Ishikawa (cell line): ENCODE measurements at regions not wholly inside any gene's neighbourhood (a gene's known extent, or its start where the extent isn't known, plus 50 kb on each side); places are given as distances from the start of the nearest gene placed in this dataset.
A peak's percentile ranks its signal among the peaks of the same experiment; 100 is the strongest.

Source experiments
- CEBPB ChIP-seq: IDR thresholded peaks from 2 replicates; pipeline ENCODE4 v1.6.1; 2012
- CREB1 ChIP-seq: IDR thresholded peaks from 2 replicates; pipeline ENCODE4 v1.6.1; 2012; ENCODE audit warnings: low read depth
- EGR1 ChIP-seq: IDR thresholded peaks from 2 replicates; pipeline ENCODE4 v1.6.1; 2012
- EP300 ChIP-seq: IDR thresholded peaks from 2 replicates; pipeline ENCODE4 v1.6.1; 2012; ENCODE audit warnings: borderline replicate concordance
- FOXM1 ChIP-seq: IDR thresholded peaks from 2 replicates; pipeline ENCODE4 v1.6.1; 2012; ENCODE audit warnings: low read depth, borderline replicate concordance
- NFIC ChIP-seq: IDR thresholded peaks from 2 replicates; pipeline ENCODE4 v1.6.1; 2012
- RAD21 ChIP-seq: IDR thresholded peaks from 2 replicates; pipeline ENCODE4 v1.6.1; 2012; ENCODE audit warnings: low read depth
- TAF1 ChIP-seq: IDR thresholded peaks from 2 replicates; pipeline ENCODE4 v1.6.1; 2012; ENCODE audit warnings: low read depth, mild to moderate bottlenecking
- TCF12 ChIP-seq: IDR thresholded peaks from 2 replicates; pipeline ENCODE4 v1.6.1; 2012; ENCODE audit warnings: low read depth
- TEAD4 ChIP-seq: IDR thresholded peaks from 2 replicates; pipeline ENCODE4 v1.6.1; 2012
- USF1 ChIP-seq: IDR thresholded peaks from 2 replicates; pipeline ENCODE4 v1.6.1; 2012
- YY1 ChIP-seq: IDR thresholded peaks from 2 replicates; pipeline ENCODE4 v1.6.1; 2012; ENCODE audit warnings: low read depth
- ZBTB7A ChIP-seq: IDR thresholded peaks from 2 replicates; pipeline ENCODE4 v1.6.1; 2012; ENCODE audit warnings: low read depth
- TF ChIP-seq, protein P1 (sequence below): IDR thresholded peaks from 2 replicates; pipeline ENCODE4 v1.6.1; 2012
- TF ChIP-seq, protein P2 (sequence below): IDR thresholded peaks from 2 replicates; pipeline ENCODE4 v1.6.1; 2012; ENCODE audit warnings: low read depth, mild to moderate bottlenecking

GRCh38 chr4:56757821-56758411 is 63.6 kb downstream of the SPINK2 start:
- TF ChIP-seq TAF1 (no peak), YY1 (no peak)
- TF ChIP-seq, protein P1, sequence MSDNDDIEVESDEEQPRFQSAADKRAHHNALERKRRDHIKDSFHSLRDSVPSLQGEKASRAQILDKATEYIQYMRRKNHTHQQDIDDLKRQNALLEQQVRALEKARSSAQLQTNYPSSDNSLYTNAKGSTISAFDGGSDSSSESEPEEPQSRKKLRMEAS, result 0 out of 2 replicates have a peak, but pooled peaks have one; percentile 14

- TF ChIP-seq FOXM1 (no peak), YY1 (no peak), TEAD4 (no peak), USF1 (no peak), CREB1 (no peak), ZBTB7A (no peak), TCF12 (no peak), TAF1 (no peak), CEBPB (no peak), NFIC (no peak), EP300 (no peak), RAD21 (no peak)
- TF ChIP-seq, protein P1, result no peak
- TF ChIP-seq, protein P2, sequence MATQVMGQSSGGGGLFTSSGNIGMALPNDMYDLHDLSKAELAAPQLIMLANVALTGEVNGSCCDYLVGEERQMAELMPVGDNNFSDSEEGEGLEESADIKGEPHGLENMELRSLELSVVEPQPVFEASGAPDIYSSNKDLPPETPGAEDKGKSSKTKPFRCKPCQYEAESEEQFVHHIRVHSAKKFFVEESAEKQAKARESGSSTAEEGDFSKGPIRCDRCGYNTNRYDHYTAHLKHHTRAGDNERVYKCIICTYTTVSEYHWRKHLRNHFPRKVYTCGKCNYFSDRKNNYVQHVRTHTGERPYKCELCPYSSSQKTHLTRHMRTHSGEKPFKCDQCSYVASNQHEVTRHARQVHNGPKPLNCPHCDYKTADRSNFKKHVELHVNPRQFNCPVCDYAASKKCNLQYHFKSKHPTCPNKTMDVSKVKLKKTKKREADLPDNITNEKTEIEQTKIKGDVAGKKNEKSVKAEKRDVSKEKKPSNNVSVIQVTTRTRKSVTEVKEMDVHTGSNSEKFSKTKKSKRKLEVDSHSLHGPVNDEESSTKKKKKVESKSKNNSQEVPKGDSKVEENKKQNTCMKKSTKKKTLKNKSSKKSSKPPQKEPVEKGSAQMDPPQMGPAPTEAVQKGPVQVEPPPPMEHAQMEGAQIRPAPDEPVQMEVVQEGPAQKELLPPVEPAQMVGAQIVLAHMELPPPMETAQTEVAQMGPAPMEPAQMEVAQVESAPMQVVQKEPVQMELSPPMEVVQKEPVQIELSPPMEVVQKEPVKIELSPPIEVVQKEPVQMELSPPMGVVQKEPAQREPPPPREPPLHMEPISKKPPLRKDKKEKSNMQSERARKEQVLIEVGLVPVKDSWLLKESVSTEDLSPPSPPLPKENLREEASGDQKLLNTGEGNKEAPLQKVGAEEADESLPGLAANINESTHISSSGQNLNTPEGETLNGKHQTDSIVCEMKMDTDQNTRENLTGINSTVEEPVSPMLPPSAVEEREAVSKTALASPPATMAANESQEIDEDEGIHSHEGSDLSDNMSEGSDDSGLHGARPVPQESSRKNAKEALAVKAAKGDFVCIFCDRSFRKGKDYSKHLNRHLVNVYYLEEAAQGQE, result no peak
Observed at GRCh38 chr4:56757261-56757746, 64.2 kb downstream of the SPINK2 start.

GRCh38 chr4:56755901-56756300 is 65.6 kb downstream of the SPINK2 start:
- TF ChIP-seq RAD21, result no peak

DNA sequence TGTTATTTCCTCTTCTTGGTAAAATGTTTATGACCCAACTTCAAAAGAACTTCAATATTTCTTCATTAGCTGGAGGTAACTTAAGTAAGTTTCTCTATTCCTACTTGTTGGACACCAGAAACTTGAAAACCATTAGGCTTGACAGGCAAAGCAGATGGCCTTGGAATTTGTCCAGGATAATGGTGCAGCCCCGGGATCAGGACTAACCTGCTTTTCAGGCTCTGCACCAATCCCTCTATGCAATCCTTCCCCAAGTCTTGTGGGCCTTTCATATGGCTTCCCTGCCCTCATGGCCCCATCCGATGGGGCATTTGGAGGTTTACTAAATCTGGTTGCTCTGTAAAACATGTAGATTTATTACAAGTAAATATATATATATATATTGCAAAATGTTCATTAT is 68.5 kb downstream of the SPINK2 start:
- TF ChIP-seq EGR1 (no peak), YY1 (no peak), NFIC (peak; percentile 83), TAF1 (no peak), TCF12 (peak; percentile 62; the same call in 1 of the 2 replicates), USF1 (no peak), EP300 (no peak), CEBPB (0 out of 2 replicates have a peak, but pooled peaks have one; percentile 12), ZBTB7A (no peak), TEAD4 (0 out of 2 replicates have a peak, but pooled peaks have one; percentile 32), FOXM1 (no peak), RAD21 (no peak)
- TF ChIP-seq, protein P1, result no peak
- TF ChIP-seq, protein P2, result no peak

DNA sequence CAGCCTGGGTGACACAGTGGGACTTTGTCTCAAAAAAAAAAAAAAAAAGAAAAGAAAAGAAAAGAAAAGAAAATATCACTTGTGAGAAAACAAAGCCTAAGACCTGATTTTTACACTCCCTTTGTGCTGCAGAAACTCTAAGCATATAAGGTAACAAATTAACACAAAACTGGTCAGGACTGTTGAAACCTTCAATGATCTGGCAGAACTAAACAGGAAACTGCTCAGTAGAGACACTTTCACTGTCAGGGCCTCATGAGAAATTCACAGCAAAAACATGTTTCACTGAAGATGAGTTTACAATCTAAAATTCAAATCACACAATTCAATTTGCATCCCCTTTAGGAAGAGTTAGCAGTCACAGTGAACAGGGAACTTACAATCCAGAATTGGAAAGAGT is 69.1 kb upstream of the HOPX start:
- TF ChIP-seq NFIC (no peak), RAD21 (no peak), TAF1 (no peak)
- TF ChIP-seq, protein P2, result no peak
